ENCODE measurements at regions not wholly inside any gene's neighbourhood (a gene's known extent, or its start where the extent isn't known, plus 50 kb on each side); places are given as distances from the start of the nearest gene placed in this dataset.

DNA sequence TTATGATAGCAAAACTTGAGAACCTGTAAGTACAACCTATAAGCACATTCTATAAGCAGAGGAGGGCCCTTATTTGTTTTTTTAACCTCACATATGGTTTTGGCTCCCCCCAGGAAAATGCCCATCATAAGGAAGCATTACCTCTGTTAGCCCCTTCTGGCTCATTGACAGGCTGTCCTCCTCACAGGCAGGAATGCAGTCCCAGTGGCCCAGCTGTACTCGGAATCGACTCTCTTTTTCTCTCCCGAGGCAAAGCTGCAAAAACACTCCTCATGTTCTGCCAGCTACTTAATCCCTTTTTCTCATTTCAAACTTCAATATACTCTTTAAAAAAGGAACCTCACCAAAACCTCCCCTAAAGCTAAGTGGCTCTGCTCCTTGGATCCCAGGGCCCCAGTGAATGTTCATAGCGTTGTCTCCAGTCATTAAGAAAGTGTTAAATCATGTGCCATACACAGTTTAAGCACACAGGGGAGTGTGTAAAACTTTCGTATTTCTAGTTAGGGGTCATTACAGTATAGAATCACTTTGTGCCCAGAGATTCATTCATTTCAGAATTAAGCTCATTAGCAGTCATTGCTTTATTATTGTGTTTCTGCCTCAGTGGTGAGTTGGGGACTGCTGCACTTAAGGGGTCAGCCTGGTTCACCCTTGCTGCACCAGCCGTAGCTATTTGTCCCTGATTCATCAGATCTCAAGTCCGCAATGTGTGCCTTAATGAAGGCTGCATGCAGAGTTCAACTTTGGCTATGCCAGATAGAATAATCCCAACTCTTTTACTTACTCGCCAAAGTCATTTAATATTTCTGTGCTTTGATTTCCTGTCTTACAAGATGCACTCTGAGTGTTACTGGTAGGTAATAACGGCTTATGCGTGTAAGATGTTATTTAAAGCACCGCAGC, 57.6 kb downstream of the JRKL start:
- FAIRE-seq (no peak), DNase-seq (ENCODE audit: low read depth in 1 of 2, low spot score in 1 of 2) (no peak), ATAC-seq (no peak)
- Histone ChIP-seq H3K27ac (no peak overlapping the region), H3K4me2 (no peak overlapping the region), H3K4me1 (no peaks in the 10 kb centered on the region), H3K9me3 (no peaks in the 10 kb centered on the region), H3K4me3 (no peak overlapping the region)
- ChIA-PET POLR2A (no interaction called here), CTCF (no interaction called here)
- TF ChIP-seq EHF (CRISPR knock-in tag; IDR thresholded peaks at IDR 0.05): no peak
- no peak for TF ChIP-seq NFE2L2 (conservative IDR thresholded peaks at IDR 0.05; ENCODE audit: low read length)
- no peak for TF ChIP-seq RAD21 (conservative IDR thresholded peaks at IDR 0.05 in 1 of 2, IDR thresholded peaks at IDR 0.05 in 1 of 2)
- no peak for TF ChIP-seq POLR2A (IDR thresholded peaks at IDR 0.05; ENCODE audit: low read length)
- TF ChIP-seq RFX5 (IDR thresholded peaks at IDR 0.05): no peak
- TF ChIP-seq KDM5A (IDR thresholded peaks at IDR 0.05): no peak
- no peak for TF ChIP-seq CBX8 (IDR thresholded peaks at IDR 0.05)
- TF ChIP-seq RARB (CRISPR knock-in tag; IDR thresholded peaks at IDR 0.05): no peak
- TF ChIP-seq, protein P1, sequence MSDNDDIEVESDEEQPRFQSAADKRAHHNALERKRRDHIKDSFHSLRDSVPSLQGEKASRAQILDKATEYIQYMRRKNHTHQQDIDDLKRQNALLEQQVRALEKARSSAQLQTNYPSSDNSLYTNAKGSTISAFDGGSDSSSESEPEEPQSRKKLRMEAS (IDR thresholded peaks at IDR 0.05): no peak
- 43% methylated on average over 11 of the region's 11 CpGs for WGBS (ENCODE audit: missing lambda C conversion rate)

DNA sequence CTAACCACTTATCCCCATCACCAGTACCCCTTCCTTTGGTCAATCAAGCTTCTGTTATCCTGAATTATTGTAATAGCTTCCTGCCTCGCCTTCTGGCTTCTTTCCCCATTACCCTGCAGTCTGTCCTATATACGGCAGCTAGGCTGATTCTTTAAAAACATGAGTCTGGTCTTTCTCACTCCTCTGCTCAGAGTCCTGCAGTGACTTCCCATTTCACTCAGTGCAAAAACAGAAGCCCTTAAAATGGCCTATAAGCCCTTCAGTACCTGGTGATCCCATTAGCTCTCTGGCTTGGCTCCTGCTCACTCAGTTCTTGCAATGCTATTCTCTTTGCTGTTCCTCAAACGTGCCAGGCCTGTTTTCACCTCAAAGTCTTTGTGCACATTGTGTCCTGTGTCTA, 58.4 kb downstream of the JRKL start:
- POLR2A ChIA-PET: no interaction called here
- DNase-seq (ENCODE audit: low read depth in 1 of 2, low spot score in 1 of 2) (no peak), ATAC-seq (no peak), FAIRE-seq (no peak)
- no peaks in the 10 kb centered on the region for H3K9me3 ChIP-seq
- H3K27ac ChIP-seq: no peak overlapping the region
- no peak overlapping the region for H3K4me2 ChIP-seq
- no peak overlapping the region for H3K4me3 ChIP-seq
- 55% methylated on average over 3 of the region's 3 CpGs for WGBS (ENCODE audit: missing lambda C conversion rate)
- CTCF ChIA-PET: interaction anchor here (1.2 kb wide), 1 partner anchor 16 kb away, joined by 3 read pairs; no protein-coding TSS in a partner anchor
- no peaks in the 10 kb centered on the region for H3K4me1 ChIP-seq
- TF ChIP-seq CBX8 (IDR thresholded peaks at IDR 0.05) (no peak), TP53 (CRISPR knock-in tag; IDR thresholded peaks at IDR 0.05) (no peak), PHF8 (IDR thresholded peaks at IDR 0.05; ENCODE audit: borderline replicate concordance, low read depth) (no peak), NR3C1 (IDR thresholded peaks at IDR 0.05) (no peak), CEBPB (IDR thresholded peaks at IDR 0.05) (no peak), FOSB (CRISPR knock-in tag; IDR thresholded peaks at IDR 0.05) (no peak), RFX5 (IDR thresholded peaks at IDR 0.05) (no peak), MYC (IDR thresholded peaks at IDR 0.05; ENCODE audit: borderline replicate concordance, low read length) (no peak), ZSCAN20 (CRISPR knock-in tag; IDR thresholded peaks at IDR 0.05) (no peak), EP300 (IDR thresholded peaks at IDR 0.05) (no peak), CHD4 (IDR thresholded peaks at IDR 0.05; ENCODE audit: borderline replicate concordance) (no peak)
- TF ChIP-seq, protein P2, sequence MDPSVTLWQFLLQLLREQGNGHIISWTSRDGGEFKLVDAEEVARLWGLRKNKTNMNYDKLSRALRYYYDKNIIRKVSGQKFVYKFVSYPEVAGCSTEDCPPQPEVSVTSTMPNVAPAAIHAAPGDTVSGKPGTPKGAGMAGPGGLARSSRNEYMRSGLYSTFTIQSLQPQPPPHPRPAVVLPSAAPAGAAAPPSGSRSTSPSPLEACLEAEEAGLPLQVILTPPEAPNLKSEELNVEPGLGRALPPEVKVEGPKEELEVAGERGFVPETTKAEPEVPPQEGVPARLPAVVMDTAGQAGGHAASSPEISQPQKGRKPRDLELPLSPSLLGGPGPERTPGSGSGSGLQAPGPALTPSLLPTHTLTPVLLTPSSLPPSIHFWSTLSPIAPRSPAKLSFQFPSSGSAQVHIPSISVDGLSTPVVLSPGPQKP (IDR thresholded peaks at IDR 0.05; ENCODE audit: low read depth, low read length): no peak

DNA sequence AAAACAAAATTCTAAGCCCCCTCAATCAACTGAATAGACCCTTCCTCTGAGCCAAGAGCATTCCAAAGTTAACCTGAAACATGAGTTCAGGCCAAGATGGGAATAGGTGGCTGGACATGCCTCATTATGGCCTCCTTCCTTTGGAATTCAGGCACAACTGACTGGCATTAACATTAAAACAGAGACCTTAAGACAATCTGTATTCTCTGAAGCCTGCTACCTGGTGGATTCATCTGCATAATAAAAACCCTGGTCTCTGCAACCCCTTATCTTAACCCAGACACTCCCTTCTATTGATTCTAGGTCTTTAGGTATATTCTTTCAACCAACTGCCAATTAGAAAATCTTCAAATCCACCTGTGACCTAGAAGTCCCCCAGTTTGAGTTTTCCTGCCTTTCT, 66.3 kb downstream of the JRKL start:
- Histone ChIP-seq H3K9me3 (no peaks in the 10 kb centered on the region), H3K4me3 (no peak overlapping the region), H3K27ac (no peak overlapping the region), H3K4me2 (no peak overlapping the region), H3K4me1 (no peaks in the 10 kb centered on the region)
- no peak for ATAC-seq
- no peak for FAIRE-seq
- POLR2A ChIA-PET: no interaction called here
- no peak for DNase-seq (ENCODE audit: low read depth in 1 of 2, low spot score in 1 of 2)
- CTCF ChIA-PET: no interaction called here
- TF ChIP-seq ZC3H11A (IDR thresholded peaks at IDR 0.05): no peak
- no peak for TF ChIP-seq TFCP2L1 (CRISPR knock-in tag; IDR thresholded peaks at IDR 0.05)
- no peak for TF ChIP-seq MAFK (IDR thresholded peaks at IDR 0.05; ENCODE audit: partially characterized antibody)
- no peak for TF ChIP-seq FOXS1 (CRISPR knock-in tag; IDR thresholded peaks at IDR 0.05)
- TF ChIP-seq POLR2AphosphoS2 (conservative IDR thresholded peaks at IDR 0.05; ENCODE audit: low read length): no peak
- no peak for TF ChIP-seq JUN (IDR thresholded peaks at IDR 0.05)
- TF ChIP-seq, protein P3, sequence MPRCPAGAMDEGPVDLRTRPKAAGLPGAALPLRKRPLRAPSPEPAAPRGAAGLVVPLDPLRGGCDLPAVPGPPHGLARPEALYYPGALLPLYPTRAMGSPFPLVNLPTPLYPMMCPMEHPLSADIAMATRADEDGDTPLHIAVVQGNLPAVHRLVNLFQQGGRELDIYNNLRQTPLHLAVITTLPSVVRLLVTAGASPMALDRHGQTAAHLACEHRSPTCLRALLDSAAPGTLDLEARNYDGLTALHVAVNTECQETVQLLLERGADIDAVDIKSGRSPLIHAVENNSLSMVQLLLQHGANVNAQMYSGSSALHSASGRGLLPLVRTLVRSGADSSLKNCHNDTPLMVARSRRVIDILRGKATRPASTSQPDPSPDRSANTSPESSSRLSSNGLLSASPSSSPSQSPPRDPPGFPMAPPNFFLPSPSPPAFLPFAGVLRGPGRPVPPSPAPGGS (IDR thresholded peaks at IDR 0.05): no peak
- no peak for TF ChIP-seq NFE2L2 (conservative IDR thresholded peaks at IDR 0.05; ENCODE audit: low read length)
- no peak for TF ChIP-seq HOXA7 (CRISPR knock-in tag; IDR thresholded peaks at IDR 0.05)
- TF ChIP-seq, protein P4, sequence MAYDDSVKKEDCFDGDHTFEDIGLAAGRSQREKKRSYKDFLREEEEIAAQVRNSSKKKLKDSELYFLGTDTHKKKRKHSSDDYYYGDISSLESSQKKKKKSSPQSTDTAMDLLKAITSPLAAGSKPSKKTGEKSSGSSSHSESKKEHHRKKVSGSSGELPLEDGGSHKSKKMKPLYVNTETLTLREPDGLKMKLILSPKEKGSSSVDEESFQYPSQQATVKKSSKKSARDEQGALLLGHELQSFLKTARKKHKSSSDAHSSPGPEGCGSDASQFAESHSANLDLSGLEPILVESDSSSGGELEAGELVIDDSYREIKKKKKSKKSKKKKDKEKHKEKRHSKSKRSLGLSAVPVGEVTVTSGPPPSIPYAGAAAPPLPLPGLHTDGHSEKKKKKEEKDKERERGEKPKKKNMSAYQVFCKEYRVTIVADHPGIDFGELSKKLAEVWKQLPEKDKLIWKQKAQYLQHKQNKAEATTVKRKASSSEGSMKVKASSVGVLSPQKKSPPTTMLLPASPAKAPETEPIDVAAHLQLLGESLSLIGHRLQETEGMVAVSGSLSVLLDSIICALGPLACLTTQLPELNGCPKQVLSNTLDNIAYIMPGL (CRISPR knock-in tag; IDR thresholded peaks at IDR 0.05; ENCODE audit: borderline replicate concordance): no peak
- TF ChIP-seq POLR2A (IDR thresholded peaks at IDR 0.05; ENCODE audit: low read length): no peak
- no peak for TF ChIP-seq RNF2 (IDR thresholded peaks at IDR 0.05; ENCODE audit: borderline replicate concordance, low read depth)
- TF ChIP-seq RAD21 (conservative IDR thresholded peaks at IDR 0.05 in 1 of 2, IDR thresholded peaks at IDR 0.05 in 1 of 2): no peak
- no peak for TF ChIP-seq FOSL2 (IDR thresholded peaks at IDR 0.05)
- no peak for TF ChIP-seq FOSL2 (CRISPR knock-in tag; IDR thresholded peaks at IDR 0.05)
- TF ChIP-seq ZSCAN20 (CRISPR knock-in tag; IDR thresholded peaks at IDR 0.05): no peak
- no peak for TF ChIP-seq SMC3 (IDR thresholded peaks at IDR 0.05)
- no peak for TF ChIP-seq RARB (CRISPR knock-in tag; IDR thresholded peaks at IDR 0.05)
- TF ChIP-seq CBX2 (IDR thresholded peaks at IDR 0.05; ENCODE audit: borderline replicate concordance, low read depth): no peak

All from A549 (cell line).